Activated naive CD4-positive, alpha-beta T cell treated with Interleukin-2 at 50 U/mL for 16 hours (primary cell): ENCODE measurements at regions not wholly inside any gene's neighbourhood (a gene's known extent, or its start where the extent isn't known, plus 50 kb on each side); places are given as distances from the start of the nearest gene placed in this dataset.
"Not testable (repeated sequence)": the region's sequence is repeated elsewhere in the genome, so short reads cannot be mapped to it uniquely, and the experiment has no call there.

Experiments
- DNase-seq: peaks from one replicate; pipeline ENCODE4 v3.0.0-alpha.2; 2020

- DNase-seq, result no peak
Measured at GRCh38 chr6:40880906-40881305, 158.1 kb downstream of the UNC5CL start.

DNA sequence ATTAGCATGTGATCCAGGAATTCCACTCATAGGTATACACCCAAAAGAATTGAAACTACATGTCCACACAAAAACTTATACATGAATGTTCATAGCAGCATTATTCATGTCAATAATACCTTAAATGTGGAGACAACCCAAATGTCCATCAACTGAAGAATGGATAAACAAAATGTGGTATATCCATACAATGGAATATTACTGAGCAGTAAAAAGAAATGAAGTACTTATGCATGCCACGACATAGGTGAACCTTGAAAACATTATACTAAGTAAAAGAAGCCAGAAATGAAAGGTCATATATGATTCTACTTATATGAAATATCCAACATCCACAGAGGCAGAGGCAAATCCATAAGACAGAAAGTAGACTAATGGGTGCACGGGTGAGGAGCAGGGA lies 159.9 kb downstream of the UNC5CL start:
- no peak for DNase-seq

- peak; percentile 2 for DNase-seq
Measured at GRCh38 chr6:40877362-40877761, 161.7 kb downstream of the UNC5CL start.

- no peak for DNase-seq
Measured at GRCh38 chr6:40876336-40876735, 162.7 kb downstream of the UNC5CL start.

DNA sequence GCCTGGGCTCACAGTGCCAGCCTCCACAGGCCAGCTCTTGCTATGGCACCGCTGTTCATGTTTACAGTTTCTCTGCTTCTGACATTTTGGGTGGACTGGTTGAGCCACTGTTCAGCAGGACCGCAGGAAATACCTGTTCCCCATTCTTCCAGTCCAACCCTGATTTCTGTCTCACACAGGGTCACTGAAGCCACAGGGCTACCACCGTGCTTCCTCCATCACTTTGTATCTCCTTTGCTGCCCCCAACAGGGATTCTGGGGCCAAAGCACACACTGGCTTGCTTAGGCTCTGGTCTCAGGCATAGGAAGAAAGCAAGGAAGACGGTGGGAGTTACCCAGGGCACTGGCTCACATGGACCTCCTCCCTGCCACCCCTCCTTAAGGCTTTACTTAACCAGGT lies 164.5 kb downstream of the UNC5CL start:
- no peak for DNase-seq

DNA sequence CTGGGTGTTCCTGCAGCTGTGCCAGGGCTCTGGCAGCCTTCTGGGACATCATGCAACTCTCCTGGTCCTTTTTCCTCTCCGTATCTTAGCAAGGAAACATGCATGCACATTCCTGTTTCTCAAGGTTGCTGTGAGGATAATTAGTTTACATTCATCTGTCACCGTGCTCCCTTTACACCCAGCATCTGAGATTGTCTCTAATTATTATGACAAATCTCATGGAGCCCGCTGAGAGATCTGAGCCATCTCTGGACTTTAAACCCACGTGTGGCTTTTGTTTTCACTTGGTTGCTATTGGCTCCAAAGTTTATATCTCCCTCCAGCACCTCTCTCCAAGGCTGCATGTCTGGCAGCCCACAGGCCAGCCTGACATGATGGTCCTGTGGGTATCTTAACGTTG lies 167.6 kb downstream of the UNC5CL start:
- no peak for DNase-seq

DNA sequence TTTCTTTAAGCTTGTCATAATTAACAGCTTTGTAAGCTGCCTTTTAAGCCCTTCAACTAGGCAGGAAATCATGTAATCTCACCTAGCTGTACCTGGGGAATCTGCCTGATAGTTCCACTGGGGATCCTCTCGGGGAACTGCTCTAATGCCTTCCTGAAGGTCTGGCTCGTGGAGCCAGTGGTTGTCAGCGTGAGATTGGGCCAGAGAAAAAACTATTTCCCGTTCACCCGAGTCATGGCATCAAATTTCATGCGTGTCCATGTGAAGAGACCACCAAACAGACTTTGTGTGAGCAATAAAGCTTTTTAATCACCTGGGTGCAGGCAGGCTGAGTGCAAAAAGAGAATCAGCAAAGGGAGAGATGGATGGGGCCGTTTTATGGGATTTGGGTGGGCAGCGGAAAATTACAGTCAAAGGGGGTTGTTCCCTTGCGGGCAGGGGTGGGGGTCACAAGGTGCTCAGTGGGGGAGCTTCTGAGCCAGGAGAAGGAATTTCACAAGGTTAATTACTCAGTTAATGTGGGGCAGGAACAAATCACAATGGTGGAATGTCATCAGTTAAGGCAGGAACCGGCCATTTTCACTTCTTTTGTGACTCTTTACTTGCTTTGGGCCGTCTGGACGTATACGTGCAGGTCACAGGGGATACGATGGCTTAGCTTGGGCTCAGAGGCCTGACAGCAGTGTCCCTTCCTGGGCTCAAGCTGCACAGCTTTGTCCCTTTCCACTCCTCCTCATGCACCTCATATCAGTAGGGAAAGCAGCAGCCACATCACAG lies 170.7 kb downstream of the UNC5CL start:
- not testable (repeated sequence) for DNase-seq

GRCh38 chr6:40867527-40867926 lies 171.5 kb downstream of the UNC5CL start:
- not testable (repeated sequence) for DNase-seq

- DNase-seq, result not testable (repeated sequence)
Measured at GRCh38 chr6:40865259-40865658, 173.8 kb downstream of the UNC5CL start.

GRCh38 chr6:40860443-40860842 lies 178.6 kb downstream of the UNC5CL start:
- no peak for DNase-seq

GRCh38 chr6:40856271-40856670 lies 182.8 kb downstream of the UNC5CL start:
- no peak for DNase-seq

- DNase-seq, result no peak
Measured at GRCh38 chr6:40855168-40855880, 183.7 kb downstream of the UNC5CL start.

DNA sequence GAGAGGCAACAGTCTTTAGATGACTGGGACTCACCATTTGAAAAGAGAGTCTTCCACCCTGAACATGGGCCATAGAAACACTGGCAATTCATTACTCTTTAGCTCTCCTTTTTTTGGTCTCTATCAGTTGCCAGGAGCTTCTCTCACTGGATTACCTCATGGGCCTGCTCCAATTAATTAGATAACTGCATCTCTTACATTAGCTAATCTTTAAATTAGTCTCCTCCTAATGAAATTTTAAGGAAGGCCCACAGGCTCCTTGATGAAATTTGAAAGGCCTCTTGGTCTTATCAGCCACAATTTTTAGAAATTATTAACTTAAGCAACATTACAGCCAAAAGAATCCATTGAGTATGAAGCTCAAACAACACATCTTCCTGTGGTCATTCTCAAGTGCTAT lies 184.4 kb downstream of the UNC5CL start:
- DNase-seq, result no peak

DNA sequence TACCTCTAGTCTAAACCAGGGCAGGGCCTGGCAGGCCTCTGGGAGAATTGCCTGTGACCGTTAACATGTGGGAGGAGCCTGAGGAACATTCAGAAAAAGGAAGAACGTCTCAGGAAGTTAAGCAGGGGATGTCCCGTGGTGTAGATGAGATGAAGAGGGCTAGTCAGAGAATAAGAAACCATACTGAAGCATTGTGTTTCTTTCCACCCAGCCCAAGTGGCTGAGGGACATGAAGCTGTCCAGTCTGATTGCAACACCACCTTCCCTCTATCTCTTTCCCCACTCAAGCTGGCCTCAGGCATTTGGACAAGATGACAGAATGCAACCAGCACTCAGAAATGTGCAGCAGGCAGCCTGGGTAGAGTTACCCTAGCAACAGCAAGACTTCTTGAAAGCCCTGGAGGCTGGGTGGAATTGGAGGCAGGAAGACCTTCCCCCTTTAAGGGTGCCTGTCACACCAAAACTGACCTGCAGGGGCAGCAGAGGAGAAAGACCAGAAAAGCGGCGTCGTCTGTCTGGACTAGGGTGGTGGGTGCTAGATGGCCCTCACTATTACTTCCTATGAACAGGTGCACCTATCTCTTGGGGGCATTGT lies 186.1 kb downstream of the UNC5CL start:
- DNase-seq, result no peak

GRCh38 chr6:40849546-40849945 lies 189.5 kb downstream of the UNC5CL start:
- DNase-seq, result no peak

- no peak for DNase-seq
Measured at GRCh38 chr6:40848868-40849514, 190.0 kb downstream of the UNC5CL start.

- no peak for DNase-seq
Measured at GRCh38 chr6:40848038-40848437, 191.0 kb downstream of the UNC5CL start.

- DNase-seq, result no peak
Measured at GRCh38 chr6:40845553-40845952, 193.5 kb downstream of the UNC5CL start.

DNA sequence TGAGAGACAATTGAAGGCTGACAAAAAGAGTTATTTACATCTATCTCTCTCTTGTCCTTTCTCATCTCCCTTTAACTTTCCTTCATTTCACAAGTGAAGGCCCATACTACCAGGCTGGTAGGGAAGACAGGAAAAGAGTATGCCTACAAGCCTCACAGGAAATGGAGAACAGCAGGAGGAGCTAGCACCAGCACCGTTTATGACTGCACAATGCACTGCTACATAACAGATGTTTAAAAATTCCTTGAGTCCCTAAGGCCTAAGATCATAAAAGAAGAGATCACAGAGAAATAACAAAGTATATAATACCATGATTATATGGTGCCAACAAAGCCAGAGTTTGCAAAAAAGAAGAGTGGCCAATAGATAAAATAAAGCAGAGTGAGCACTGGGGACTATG lies 194.8 kb downstream of the UNC5CL start:
- no peak for DNase-seq

DNA sequence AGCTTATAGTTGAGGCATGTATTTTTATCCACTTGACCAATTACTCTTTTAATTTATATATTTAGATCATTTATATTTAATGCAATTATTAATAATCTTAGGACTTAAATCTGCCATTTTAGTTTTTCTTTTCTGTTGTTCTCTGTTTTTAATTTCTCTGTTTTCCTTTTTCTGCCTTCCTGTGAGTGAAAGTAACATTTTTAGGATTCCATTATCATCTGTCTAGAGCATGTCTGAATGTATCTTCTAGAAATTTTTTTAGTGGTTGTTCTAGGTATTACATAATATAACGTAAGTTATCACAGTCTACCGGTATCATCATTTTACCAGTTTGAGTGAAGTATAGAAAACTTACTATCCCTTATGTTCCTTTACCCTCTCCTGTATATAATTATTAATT lies 197.3 kb downstream of the UNC5CL start:
- no peak for DNase-seq

GRCh38 chr6:40832691-40833090 lies 206.3 kb downstream of the UNC5CL start:
- no peak for DNase-seq

- no peak for DNase-seq
Measured at GRCh38 chr6:40831381-40831780, 207.6 kb downstream of the UNC5CL start.

- no peak for DNase-seq
Measured at GRCh38 chr6:40825102-40825501, 213.9 kb downstream of the UNC5CL start.
